Keratinocyte (primary cell): ENCODE measurements at regions not wholly inside any gene's neighbourhood (a gene's known extent, or its start where the extent isn't known, plus 50 kb on each side); places are given as distances from the start of the nearest gene placed in this dataset.

ENCODE experiments used
- DNase-seq: peaks from one replicate; pipeline ENCODE4 v3.0.0-alpha.2; 2011; ENCODE audit warnings: low read depth, missing footprints, low spot score
- FAIRE-seq: peaks from 2 replicates; lab custom pipeline; 2011; peaks lifted over from hg19 to GRCh38; lab: Jason Lieb, UNC
- H2AFZ ChIP-seq: 2 replicates; pipeline ENCODE4 v1.6.0; 2012; ENCODE audit warnings: low read length, control low read depth, inconsistent platforms; ENCODE audit not compliant: control insufficient read depth
- H3K27ac ChIP-seq: 2 replicates; pipeline ENCODE4 v1.5.1; 2011; ENCODE audit warnings: low read length; ENCODE audit not compliant: control insufficient read depth, insufficient read depth
- H3K27me3 ChIP-seq: 3 replicates; pipeline ENCODE4 v1.6.0; 2011; ENCODE audit warnings: low read length; ENCODE audit not compliant: control insufficient read depth, insufficient read depth; ENCODE audit errors: extremely low read depth
- H3K36me3 ChIP-seq, 2 experiments: 2 replicates in 1 of 2; 3 replicates in 1 of 2; pipeline ENCODE4 v1.5.1; 2011; ENCODE audit warnings: low read length in 2 of 2, mild to moderate bottlenecking in 1 of 2; ENCODE audit not compliant: control insufficient read depth in 2 of 2, insufficient read depth in 2 of 2; ENCODE audit errors: extremely low read depth in 1 of 2
- H3K4me1 ChIP-seq: 3 replicates; pipeline ENCODE4 v1.5.1; 2011; ENCODE audit warnings: low read length; ENCODE audit not compliant: control insufficient read depth, insufficient read depth; ENCODE audit errors: extremely low read depth
- H3K4me2 ChIP-seq: 3 replicates; pipeline ENCODE4 v1.6.0; 2011; ENCODE audit warnings: low read depth, low read length; ENCODE audit not compliant: control insufficient read depth, insufficient read depth; ENCODE audit errors: extremely low read depth
- H3K4me3 ChIP-seq, 3 experiments: fragments of 200-600 bp in 1 of 3; sonication (generic) in 1 of 3; 2 replicates in 2 of 3; 3 replicates in 1 of 3; pipeline ENCODE4 v1.5.1; 2011 to 2016; ENCODE audit warnings: low read length in 3 of 3, mild to moderate bottlenecking in 3 of 3, control low read depth in 2 of 3, inconsistent platforms in 1 of 3, low read depth in 1 of 3, mixed read lengths in 1 of 3, mixed run types in 1 of 3, moderate library complexity in 1 of 3; ENCODE audit not compliant: control insufficient read depth in 2 of 3, insufficient read depth in 2 of 3; ENCODE audit errors: extremely low read depth in 1 of 3
- H3K79me2 ChIP-seq: 2 replicates; pipeline ENCODE4 v1.6.0; 2012; ENCODE audit warnings: low read length; ENCODE audit not compliant: control insufficient read depth, insufficient read depth
- H3K9ac ChIP-seq: 3 replicates; pipeline ENCODE4 v1.6.0; 2011; ENCODE audit warnings: low read length; ENCODE audit not compliant: control insufficient read depth, insufficient read depth; ENCODE audit errors: extremely low read depth
- H3K9me1 ChIP-seq: 3 replicates; pipeline ENCODE4 v1.6.0; 2011; ENCODE audit warnings: low read length; ENCODE audit not compliant: control insufficient read depth, insufficient read depth; ENCODE audit errors: extremely low read depth
- H3K9me3 ChIP-seq: 2 replicates; pipeline ENCODE4 v1.5.1; 2012; ENCODE audit warnings: low read depth, low read length; ENCODE audit not compliant: control insufficient read depth
- H4K20me1 ChIP-seq: 3 replicates; pipeline ENCODE4 v1.6.0; 2011; ENCODE audit warnings: low read length; ENCODE audit not compliant: control insufficient read depth, insufficient read depth; ENCODE audit errors: extremely low read depth
- EZH2 ChIP-seq: IDR thresholded peaks from one replicate; pipeline ENCODE4 v1.6.1; 2012; ENCODE audit warnings: inconsistent platforms, mild to moderate bottlenecking, low read length, moderate library complexity
- dilution Hi-C: fragments of 300-500 bp; cut with MboI; formaldehyde crosslinking; loops from one replicate; pipeline ENCODE4 v1.7.0; 2020; ENCODE audit warnings: low sequenced_read_pairs; ENCODE audit not compliant: extremely low pct_ligation_motif_present
- TF ChIP-seq, protein P1 (sequence below), 3 experiments: IDR thresholded peaks in 1 of 3; conservative IDR thresholded peaks in 1 of 3; optimal IDR thresholded peaks in 1 of 3; 2 replicates in 2 of 3; 3 replicates in 1 of 3; pipeline versions ENCODE3 to v1.5.1; 2011; ENCODE audit warnings: low read length in 3 of 3, mild to moderate bottlenecking in 3 of 3, moderate library complexity in 2 of 3, control low read depth in 1 of 3, inconsistent platforms in 1 of 3; ENCODE audit not compliant: insufficient read depth in 2 of 3; ENCODE audit errors: extremely low read depth in 1 of 3

DNA sequence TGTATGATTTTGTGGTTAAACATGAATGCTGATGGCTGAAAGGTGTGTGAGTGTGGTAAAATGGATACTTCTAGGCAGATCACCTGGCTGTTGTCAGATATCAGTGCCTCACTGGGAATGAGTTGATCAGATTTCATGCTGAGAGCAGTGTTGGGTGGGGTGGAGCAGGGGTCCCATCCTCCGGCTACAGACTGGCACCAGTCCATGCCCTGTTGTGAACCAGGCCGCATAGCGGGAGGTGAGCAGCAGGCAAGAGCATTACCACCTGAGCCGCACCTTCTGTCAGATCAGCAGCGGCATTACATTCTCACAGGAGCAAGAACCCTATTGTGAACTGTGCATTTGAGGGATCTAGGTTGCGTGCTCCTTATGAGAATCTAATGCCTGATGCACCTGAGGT lies 78.7 kb downstream of the GLI2 start:
- dilution Hi-C loops, result no loop called here
- no peak for TF ChIP-seq EZH2
- TF ChIP-seq, protein P1, sequence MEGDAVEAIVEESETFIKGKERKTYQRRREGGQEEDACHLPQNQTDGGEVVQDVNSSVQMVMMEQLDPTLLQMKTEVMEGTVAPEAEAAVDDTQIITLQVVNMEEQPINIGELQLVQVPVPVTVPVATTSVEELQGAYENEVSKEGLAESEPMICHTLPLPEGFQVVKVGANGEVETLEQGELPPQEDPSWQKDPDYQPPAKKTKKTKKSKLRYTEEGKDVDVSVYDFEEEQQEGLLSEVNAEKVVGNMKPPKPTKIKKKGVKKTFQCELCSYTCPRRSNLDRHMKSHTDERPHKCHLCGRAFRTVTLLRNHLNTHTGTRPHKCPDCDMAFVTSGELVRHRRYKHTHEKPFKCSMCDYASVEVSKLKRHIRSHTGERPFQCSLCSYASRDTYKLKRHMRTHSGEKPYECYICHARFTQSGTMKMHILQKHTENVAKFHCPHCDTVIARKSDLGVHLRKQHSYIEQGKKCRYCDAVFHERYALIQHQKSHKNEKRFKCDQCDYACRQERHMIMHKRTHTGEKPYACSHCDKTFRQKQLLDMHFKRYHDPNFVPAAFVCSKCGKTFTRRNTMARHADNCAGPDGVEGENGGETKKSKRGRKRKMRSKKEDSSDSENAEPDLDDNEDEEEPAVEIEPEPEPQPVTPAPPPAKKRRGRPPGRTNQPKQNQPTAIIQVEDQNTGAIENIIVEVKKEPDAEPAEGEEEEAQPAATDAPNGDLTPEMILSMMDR (optimal IDR thresholded peaks at IDR 0.05 in 1 of 3, IDR thresholded peaks at IDR 0.05 in 1 of 3, conservative IDR thresholded peaks at IDR 0.05 in 1 of 3; ENCODE audit: extremely low read depth in 1 of 3, insufficient read depth in 2 of 3, low read length in 3 of 3), result no peak
- no peak overlapping the region for H3K27ac ChIP-seq
- no peak overlapping the region for H3K4me3 ChIP-seq
- no peak for FAIRE-seq
- H3K36me3 ChIP-seq, result no peaks in the 10 kb centered on the region
- no peaks in the 10 kb centered on the region for H3K4me1 ChIP-seq
- H3K79me2 ChIP-seq, result no peaks in the 10 kb centered on the region
- H3K9me3 ChIP-seq, result no peaks in the 10 kb centered on the region
- H4K20me1 ChIP-seq, result no peaks in the 10 kb centered on the region
- no peak overlapping the region for H3K4me2 ChIP-seq
- no peak overlapping the region for H3K9ac ChIP-seq
- no peak overlapping the region for H2AFZ ChIP-seq
- DNase-seq, result no peak
- H3K27me3 ChIP-seq, result peaks cover 5% of the 10 kb centered on the region
- no peaks in the 10 kb centered on the region for H3K9me1 ChIP-seq

DNA sequence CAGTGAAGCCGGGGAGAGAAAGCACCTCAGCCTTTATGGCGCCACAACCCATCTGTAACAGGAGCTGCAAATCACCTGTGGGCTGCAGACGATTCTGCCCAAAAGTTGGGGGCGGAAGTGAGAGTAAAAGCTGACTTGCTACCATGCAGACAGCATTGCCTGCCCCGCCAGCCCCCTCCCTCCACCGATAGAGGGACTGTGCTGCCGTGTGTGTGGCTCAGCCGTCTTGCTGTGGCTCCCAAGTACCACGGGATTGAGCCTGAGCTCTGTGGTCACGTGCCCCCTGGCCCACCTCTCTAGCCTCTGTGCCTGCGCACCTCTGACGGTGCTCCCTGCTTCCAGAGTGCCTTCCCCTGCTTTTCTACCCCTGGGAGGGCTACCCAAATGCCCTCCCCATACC lies 79.6 kb downstream of the GLI2 start:
- no peak for FAIRE-seq
- Histone ChIP-seq H3K36me3 (no peaks in the 10 kb centered on the region), H2AFZ (no peak overlapping the region), H3K79me2 (no peaks in the 10 kb centered on the region), H3K4me3 (no peak overlapping the region), H3K9me1 (no peaks in the 10 kb centered on the region), H3K27ac (no peak overlapping the region), H3K4me2 (no peak overlapping the region), H3K27me3 (peaks cover 5% of the 10 kb centered on the region), H4K20me1 (no peaks in the 10 kb centered on the region), H3K9me3 (no peaks in the 10 kb centered on the region), H3K9ac (no peak overlapping the region), H3K4me1 (no peaks in the 10 kb centered on the region)
- dilution Hi-C loops, result no loop called here
- TF ChIP-seq, protein P1 (optimal IDR thresholded peaks at IDR 0.05 in 1 of 3, IDR thresholded peaks at IDR 0.05 in 1 of 3, conservative IDR thresholded peaks at IDR 0.05 in 1 of 3; ENCODE audit: extremely low read depth in 1 of 3, insufficient read depth in 2 of 3, low read length in 3 of 3), result no peak
- no peak for TF ChIP-seq EZH2
- DNase-seq, result no peak
